ENCODE measurements at regions not wholly inside any gene's neighbourhood (a gene's known extent, or its start where the extent isn't known, plus 50 kb on each side); places are given as distances from the start of the nearest gene placed in this dataset.

GRCh38 chr4:131526686-131527085 is 1622.4 kb upstream of the PCDH10 start:
- no peaks in the 10 kb centered on the region for H3K27me3 ChIP-seq (ENCODE audit: control insufficient read depth, insufficient read depth, low read length)
- no peak overlapping the region for H3K9ac ChIP-seq
- no peaks in the 10 kb centered on the region for H3K36me3 ChIP-seq (ENCODE audit: control insufficient read depth, insufficient read depth, low read length)
- H3K9me3 ChIP-seq (ENCODE audit: control insufficient read depth, low read length) = no peaks in the 10 kb centered on the region
- H3K4me3 ChIP-seq (ENCODE audit: low read depth, low read length) = no peak overlapping the region
- H3K4me2 ChIP-seq (ENCODE audit: low read length) = no peak overlapping the region
- H3K4me1 ChIP-seq = no peaks in the 10 kb centered on the region
- H3K27ac ChIP-seq = no peak overlapping the region
- TF ChIP-seq CTCF (IDR thresholded peaks at IDR 0.05) = no peak
- no peaks in the 10 kb centered on the region for H3K79me2 ChIP-seq
- no peak overlapping the region for H2AFZ ChIP-seq

- no peaks in the 10 kb centered on the region for H3K9me3 ChIP-seq (ENCODE audit: control insufficient read depth, low read length)
- H3K79me2 ChIP-seq = no peaks in the 10 kb centered on the region
- H3K27me3 ChIP-seq (ENCODE audit: control insufficient read depth, insufficient read depth, low read length) = no peaks in the 10 kb centered on the region
- peaks cover 4% of the 10 kb centered on the region for H3K4me1 ChIP-seq
- H3K4me2 ChIP-seq (ENCODE audit: low read length) = no peak overlapping the region
- peak overlapping the region; percentile 8 for H2AFZ ChIP-seq
- H3K36me3 ChIP-seq (ENCODE audit: control insufficient read depth, insufficient read depth, low read length) = no peaks in the 10 kb centered on the region
- H3K27ac ChIP-seq = peak overlapping the region; percentile 71
- TF ChIP-seq CTCF (IDR thresholded peaks at IDR 0.05) = no peak
- H3K4me3 ChIP-seq (ENCODE audit: low read depth, low read length) = no peak overlapping the region
- no peak overlapping the region for H3K9ac ChIP-seq
These were observed 1618.0 kb upstream of the PCDH10 start for GRCh38 chr4:131531087-131531486.

GRCh38 chr4:131534944-131535645 is 1614.0 kb upstream of the PCDH10 start:
- peak overlapping the region; percentile 32 for H3K27ac ChIP-seq
- peak overlapping the region; percentile 58 for H2AFZ ChIP-seq
- peaks cover 4% of the 10 kb centered on the region for H3K4me1 ChIP-seq
- H3K27me3 ChIP-seq (ENCODE audit: control insufficient read depth, insufficient read depth, low read length) = no peaks in the 10 kb centered on the region
- H3K4me2 ChIP-seq (ENCODE audit: low read length) = no peak overlapping the region
- no peaks in the 10 kb centered on the region for H3K79me2 ChIP-seq
- H3K36me3 ChIP-seq (ENCODE audit: control insufficient read depth, insufficient read depth, low read length) = no peaks in the 10 kb centered on the region
- TF ChIP-seq CTCF (IDR thresholded peaks at IDR 0.05) = no peak
- H3K4me3 ChIP-seq (ENCODE audit: low read depth, low read length) = no peak overlapping the region
- no peaks in the 10 kb centered on the region for H3K9me3 ChIP-seq (ENCODE audit: control insufficient read depth, low read length)
- H3K9ac ChIP-seq = no peak overlapping the region

GRCh38 chr4:131540256-131540655 is 1608.8 kb upstream of the PCDH10 start:
- no peak for TF ChIP-seq CTCF (IDR thresholded peaks at IDR 0.05)
- Histone ChIP-seq H3K4me1 (peaks cover under 1% of the 10 kb centered on the region), H3K36me3 (ENCODE audit: control insufficient read depth, insufficient read depth, low read length) (no peaks in the 10 kb centered on the region), H3K4me2 (ENCODE audit: low read length) (no peak overlapping the region), H2AFZ (no peak overlapping the region), H3K27me3 (ENCODE audit: control insufficient read depth, insufficient read depth, low read length) (no peaks in the 10 kb centered on the region), H3K79me2 (no peaks in the 10 kb centered on the region), H3K4me3 (ENCODE audit: low read depth, low read length) (no peak overlapping the region), H3K9ac (no peak overlapping the region), H3K9me3 (ENCODE audit: control insufficient read depth, low read length) (no peaks in the 10 kb centered on the region), H3K27ac (no peak overlapping the region)

- no peak for TF ChIP-seq CTCF (IDR thresholded peaks at IDR 0.05)
- H3K27me3 ChIP-seq (ENCODE audit: control insufficient read depth, insufficient read depth, low read length) = no peaks in the 10 kb centered on the region
These were observed 1601.5 kb upstream of the PCDH10 start for GRCh38 chr4:131547506-131547981.

More at GRCh38 chr4:131547506-131547981, 1601.5 kb upstream of the PCDH10 start:
- H3K4me1 ChIP-seq = no peaks in the 10 kb centered on the region
- H3K27ac ChIP-seq = no peak overlapping the region
- no peak overlapping the region for H3K4me2 ChIP-seq (ENCODE audit: low read length)
- H3K4me3 ChIP-seq (ENCODE audit: low read depth, low read length) = no peak overlapping the region
- H3K36me3 ChIP-seq (ENCODE audit: control insufficient read depth, insufficient read depth, low read length) = no peaks in the 10 kb centered on the region
- no peaks in the 10 kb centered on the region for H3K79me2 ChIP-seq
- H3K9ac ChIP-seq = no peak overlapping the region
- peaks cover 4% of the 10 kb centered on the region for H3K9me3 ChIP-seq (ENCODE audit: control insufficient read depth, low read length)
- no peak overlapping the region for H2AFZ ChIP-seq
